DMS53 (cell line): ENCODE measurements at regions not wholly inside any gene's neighbourhood (a gene's known extent, or its start where the extent isn't known, plus 50 kb on each side); places are given as distances from the start of the nearest gene placed in this dataset.

Experiments
- DNase-seq: peaks from one replicate; lab custom pipeline; 2025; lab: John Stamatoyannopoulos, UW

DNA sequence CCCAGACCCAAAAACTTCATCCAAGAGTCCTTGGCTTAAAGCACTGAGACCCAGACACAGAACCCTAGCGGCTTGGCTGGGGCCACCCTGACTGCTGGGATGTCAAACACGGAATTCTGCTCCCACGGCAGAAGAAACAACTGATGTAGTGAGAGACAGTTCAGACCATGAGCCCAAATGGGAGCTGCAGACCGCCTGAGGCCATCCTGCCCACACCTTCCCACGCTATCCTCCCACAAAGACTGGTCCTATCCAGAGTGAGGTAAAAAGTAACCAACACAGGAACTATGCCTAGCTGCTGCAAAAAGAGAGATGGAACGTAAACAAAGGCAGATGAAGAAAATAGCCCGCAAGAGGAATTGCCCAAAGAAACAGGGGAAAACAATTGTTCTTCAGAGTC lies 203.3 kb downstream of the PTPRU start:
- no peak for DNase-seq

DNA sequence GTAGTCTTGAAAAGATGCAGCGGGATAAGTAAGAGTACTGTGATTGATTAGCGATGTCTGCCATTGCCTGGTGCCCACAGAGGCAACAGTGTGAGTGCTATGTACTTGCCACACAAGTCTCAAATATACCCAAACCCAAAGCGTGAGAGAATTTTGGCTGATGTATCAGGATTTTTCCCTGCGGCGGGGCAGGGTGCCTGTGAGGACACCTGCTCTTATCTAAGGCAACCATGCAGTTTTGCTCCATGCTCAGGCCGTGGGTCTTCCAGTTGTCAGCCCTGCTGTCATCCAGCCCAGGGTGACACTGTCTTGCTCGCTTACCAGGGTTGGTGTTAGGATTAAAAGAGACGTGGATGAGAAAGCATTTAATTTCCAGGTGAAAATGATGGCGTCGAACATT lies 202.7 kb downstream of the PTPRU start:
- DNase-seq: no peak

DNA sequence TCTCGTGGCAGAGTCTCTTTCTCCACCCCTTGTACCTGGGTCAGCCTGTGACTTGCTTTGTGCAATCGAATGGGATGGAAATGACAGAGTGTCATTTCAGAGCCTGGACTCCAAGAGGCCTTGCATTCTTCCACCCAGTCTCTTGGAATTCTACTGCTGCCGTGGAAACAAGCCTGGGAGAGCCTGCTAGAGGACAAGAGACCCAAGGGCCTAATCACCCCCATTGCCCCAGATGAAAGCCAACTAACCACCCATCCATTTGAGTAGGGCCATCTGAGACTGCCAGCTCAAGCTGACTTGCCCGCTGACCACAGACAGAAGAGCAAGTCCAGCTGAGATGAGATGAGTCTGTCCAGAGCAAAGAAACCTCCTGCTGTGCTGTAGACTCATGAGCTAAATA lies 201.6 kb downstream of the PTPRU start:
- DNase-seq: no peak

DNA sequence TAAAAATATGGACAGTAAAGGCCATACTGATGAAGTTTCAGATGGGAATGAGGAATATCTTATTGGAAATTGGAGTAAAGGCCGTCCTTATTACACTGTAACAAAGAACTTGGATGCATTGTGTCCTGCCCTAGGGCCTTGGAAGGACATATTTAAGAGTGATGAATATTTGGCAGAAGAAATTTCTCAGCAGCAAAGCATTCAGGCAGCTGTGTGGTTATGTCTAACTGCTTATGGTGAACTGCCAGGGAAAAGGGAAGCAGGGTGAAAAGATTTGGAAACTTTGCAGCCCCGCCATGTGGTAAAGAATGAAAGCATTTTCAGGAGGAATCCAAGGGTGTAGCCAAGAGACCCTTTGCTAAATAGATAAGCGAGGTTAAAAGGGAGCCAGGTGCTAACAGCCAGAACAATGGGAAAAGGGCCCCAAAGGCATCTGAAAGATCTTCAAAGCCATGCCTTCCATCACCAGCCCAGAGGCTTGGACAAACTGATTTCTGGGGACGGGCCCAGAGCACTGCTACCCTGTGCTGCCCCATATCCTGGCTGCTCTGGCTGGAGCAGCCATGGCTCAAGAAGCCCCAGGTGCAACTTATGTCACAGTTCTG lies 200.0 kb downstream of the PTPRU start:
- DNase-seq: no peak

DNA sequence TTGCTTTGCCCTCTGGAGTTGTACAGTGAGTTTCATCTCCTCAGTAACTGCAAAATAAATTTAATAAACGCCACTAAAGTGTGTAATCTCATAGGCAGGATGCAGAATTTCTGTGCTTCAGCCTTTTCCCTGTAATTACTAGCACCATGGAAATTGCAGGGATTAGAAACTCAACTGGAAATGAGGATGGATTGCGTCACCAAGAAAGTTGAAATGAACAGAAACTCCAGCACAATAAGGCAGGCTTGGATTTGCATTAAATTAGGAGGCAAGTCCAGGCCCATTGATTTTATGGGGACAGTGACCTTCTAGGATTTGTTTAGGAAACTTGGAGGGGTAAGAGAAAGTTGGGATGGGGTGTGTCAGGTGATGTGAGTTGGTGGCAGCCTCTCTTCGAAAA lies 197.5 kb downstream of the PTPRU start:
- DNase-seq: no peak

DNA sequence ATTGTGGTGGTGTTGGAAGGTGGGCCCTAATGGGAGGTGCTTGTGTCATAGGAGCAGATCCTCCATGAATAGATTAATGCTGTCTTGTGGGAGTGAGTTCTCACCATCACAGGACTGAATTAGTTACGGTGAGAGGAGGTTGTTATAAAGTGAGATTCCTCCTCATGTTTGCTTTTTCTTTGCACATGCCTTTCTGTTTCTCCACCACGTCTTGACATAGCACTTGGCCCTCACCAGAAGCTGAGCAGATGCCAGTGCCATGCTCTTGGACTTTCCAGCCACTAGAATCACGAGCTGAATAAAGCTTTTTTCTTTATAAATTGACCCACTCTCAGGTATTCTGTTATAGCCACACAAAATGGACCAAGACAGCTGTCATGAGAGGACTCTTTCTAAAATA lies 194.8 kb downstream of the PTPRU start:
- DNase-seq: no peak

DNA sequence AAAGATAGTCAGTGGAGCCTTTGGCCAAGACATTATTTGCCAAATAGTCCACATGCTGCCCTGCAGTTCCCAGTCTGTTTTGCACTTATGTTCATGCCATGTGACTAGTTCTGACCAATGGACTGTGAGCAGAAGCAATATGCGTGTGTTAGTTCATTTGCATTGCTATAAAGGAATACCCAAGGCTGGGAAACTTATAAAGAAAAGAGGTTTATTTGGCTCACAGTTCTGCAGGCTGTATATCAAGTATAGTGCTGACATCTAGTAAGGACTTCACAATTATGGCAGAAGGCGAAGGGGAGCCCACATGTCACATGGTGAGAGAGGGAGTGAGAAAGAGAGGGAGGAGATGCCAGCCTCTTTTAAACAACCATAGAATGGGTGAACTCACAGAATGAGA lies 193.3 kb downstream of the PTPRU start:
- no peak for DNase-seq

DNA sequence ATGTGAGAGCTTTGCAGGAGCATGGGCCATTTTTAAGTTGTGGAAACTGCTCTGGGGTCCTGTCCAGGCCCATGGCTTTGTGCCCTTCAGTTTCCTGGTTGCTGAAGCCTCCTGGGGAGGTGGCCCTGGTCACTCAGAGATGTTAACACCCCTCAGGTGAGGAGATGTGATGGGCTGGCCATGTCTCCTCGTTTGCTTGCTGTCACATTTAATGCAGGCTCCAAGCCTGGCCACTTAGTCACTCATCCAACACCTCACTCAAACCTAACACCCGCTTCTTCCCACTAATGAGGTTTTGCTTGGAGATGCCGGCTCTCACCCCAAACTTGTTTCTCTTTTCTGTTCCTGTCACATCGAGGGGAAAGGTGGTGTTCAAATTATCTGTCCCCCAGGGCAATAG lies 192.7 kb downstream of the PTPRU start:
- DNase-seq: no peak

DNA sequence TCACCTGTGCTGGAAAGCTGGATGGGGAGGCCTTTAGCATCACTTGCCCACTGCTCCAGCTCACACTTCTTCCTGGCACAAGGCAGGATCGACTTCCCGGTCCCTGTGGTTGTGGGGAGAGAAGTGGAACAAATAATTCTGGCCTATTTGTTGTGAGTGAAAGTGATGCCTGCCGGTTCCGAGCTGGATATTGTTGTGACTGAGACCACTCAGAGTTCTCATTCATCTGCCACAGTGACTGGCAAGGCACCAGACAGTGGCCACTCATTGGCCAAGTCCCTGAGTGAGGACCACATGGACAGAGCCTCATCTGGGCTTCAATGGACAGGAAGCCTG lies 191.9 kb downstream of the PTPRU start:
- DNase-seq: no peak

DNA sequence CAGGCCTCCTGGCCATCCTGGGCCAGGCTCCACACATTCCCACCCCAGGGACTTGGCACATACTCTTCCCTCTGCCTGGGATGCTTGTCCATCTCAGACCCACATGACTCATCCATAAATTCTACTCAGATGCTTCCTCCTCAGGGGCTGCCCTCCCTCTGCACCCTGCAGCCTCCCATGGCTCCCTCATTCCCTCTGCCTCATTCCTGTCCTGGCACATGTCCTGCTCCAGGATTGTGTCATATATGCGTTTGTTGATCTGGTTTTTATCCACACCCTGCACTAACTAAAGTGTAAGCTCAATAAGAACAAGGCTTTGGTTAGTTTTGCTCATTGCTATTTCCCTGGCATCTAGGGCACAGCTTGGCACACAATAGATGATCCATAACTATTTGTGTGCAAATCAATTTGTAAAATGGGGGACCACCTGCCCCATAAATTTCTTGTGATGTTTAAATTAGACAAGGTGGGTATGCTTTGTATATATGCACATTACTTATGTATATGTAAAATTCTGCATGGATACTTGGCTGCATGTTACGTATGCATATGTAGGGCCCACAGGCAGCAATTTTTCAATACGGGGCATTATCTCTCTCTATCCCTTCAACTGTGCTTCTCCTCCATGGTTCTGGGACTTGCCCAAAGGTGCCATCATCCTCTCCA lies 191.4 kb downstream of the PTPRU start:
- no peak for DNase-seq

DNA sequence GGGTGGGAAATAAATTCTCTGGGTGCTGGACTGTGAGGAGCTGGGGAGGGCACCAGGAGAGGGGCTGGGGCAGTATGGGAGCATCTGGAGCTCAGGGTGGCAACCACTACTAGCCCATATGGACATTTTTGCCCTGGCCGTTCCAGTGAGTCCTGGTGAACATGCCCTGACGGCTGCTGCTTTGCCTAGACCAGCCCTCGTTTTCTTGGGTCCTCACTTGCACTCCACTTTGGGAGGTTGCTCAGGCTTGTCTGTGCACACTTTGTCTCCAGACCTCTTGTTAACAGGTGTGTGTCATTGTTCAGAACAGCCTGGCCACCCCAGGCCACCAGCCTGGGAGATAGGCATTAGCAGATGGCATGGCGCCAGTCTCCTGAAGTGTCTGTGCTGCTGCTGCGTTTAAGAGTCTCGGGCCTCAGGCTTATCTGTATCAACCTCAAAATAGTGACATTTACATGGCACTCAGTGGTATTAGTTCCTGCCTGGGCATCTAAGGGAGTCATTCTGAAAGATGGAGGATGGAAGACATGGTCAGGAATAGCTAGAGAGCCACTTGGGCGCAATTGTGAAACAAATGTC lies 190.5 kb downstream of the PTPRU start:
- DNase-seq: peak; percentile 36

DNA sequence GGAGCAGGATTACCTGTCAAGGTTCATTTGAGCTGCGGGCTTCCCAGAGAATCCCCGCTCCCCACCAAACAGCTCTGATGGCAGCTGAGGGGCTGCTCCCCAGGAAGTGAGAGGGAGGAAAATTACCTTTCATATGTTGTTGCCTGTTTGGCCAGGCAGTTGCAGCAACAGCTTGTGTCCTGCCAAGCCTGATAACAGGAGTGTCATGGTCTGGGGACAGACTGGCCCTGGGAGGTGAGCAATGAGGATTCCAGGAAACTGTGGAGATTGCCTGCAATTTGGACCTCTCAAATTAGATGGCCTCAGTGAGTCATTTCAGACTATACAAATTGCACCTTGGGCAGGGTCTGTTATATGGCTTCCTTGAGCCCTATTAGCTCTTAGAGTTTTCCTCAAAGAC lies 189.3 kb downstream of the PTPRU start:
- DNase-seq: peak; percentile 19

DNA sequence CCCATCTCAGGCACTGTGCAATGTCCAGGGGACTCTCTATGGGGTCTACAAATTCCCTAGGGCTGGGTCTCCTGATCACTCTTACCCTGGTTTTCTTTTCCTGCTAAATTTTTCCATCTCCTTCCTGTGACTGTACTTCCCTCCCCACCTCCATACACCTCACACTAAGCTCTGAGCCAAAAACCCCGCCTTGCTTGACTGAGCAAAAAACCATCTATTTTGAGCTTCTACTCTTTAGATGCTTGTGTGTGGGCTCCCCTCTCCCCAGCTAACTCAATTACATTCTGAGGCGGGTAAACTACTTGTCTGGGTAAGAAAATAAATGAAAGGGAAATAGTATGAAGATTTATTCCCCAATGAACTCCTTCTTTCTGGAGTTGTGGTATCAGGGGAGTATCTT lies 187.9 kb downstream of the PTPRU start:
- DNase-seq: no peak

DNA sequence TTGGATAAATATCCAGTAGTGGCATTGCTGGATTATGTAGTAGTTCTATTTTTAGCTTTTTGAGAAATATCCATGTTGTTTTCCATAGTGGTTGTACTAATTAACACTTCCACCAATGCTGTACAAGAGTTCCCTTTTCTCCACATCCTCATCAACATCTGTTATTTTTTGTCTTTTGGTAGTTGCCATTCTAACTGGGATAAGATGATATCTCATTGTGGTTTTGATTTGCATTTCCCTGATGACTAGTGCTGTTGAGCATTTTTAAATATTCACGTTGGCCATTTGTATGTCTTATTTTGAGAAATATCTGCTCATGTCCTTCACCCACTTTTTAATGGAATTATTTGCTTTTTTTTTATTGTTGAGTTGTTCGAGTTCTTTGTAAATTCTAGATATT lies 183.9 kb downstream of the PTPRU start:
- no peak for DNase-seq

DNA sequence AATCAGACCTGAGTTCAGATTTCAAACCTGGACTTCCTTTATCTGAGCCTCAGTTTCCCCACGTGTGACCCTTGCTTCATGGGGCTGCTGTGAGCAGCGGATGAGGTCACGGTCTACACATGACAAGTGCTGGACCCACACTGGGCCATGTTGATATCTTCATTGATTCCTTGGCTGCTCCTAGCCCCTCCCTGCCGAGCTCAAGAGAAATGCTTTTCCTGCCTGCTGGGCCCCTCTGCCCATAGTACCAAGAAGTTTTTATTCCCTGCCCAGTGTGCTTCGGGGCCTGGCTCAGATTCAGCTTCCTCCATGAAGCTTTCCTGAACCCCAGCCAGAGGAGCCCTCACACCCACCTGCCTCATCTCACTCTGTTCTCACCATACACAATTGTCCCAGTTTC lies 181.6 kb downstream of the PTPRU start:
- DNase-seq: no peak

DNA sequence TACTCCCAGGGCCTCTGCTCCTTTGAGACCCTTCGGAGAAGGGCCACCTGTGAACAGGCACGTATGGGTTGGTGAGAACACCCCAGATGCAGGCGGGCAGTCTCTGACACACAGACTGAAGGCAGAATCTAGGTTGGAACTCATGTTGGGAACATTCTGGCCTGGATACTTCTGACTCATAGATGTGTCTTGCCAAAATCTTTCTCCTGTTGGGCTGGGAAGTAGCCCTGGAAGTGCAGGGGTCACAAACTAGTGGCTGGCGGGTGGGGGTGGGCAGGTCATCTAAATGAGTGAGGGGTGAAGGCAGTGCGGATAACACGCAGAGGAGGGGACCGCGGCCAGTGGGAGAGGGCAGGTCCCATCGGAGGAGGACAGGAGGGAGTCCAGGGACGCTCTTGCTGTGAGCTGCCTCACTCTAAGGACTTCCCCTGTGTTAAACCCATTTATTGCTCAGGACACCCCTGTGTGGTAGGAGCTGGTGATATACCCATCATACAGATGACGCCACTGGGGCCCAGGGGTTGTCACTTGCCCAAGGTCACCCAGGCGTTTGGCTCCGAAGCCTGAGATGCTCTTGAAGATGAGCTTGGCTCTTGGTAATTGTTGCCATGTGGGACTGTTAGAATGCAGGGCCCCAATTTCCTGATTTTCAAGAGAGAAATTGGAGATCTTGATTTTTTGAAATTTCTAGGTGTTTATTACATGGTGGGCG lies 181.0 kb downstream of the PTPRU start:
- no peak for DNase-seq

DNA sequence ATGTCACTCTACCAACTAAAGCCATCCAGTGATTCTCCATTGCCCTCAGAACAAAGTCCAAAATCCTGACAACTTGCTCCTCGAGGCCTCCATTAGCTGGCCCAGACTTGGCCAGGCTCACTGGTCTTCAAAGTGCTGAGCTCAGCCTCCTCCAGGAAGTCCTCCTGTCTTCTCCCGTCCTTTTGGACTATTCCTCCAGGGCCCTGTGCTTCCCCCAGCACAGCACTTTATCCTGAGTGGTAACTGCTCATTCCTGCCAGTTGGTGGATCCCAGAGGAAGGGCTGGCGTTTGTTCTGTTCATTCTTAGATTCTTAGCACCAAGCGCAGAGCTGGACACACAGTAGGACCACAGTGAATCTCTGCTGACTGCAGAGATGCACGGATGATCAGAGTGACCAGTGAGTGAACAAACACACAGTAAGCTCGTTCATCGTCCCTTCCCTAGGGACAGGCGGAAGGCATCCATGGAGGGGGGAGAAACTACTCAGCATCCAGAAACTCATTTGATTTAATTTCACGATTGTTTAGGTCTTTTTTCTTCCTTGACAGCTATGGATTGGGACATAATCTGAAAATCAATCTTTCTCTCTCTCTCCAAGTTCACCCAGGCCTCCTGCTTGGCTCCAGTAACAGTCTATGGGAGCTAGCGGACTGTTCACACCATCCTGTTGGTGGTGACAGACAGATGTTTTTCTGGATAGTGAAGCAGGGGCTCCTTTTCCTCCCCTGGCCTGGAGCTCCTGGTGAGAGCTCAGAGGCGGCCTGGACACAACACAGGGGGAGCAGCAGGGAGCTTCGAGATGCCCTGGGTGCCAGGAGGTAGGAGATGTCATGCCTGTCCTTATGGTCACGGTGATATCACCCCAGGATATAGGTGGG lies 180.2 kb downstream of the PTPRU start:
- no peak for DNase-seq

DNA sequence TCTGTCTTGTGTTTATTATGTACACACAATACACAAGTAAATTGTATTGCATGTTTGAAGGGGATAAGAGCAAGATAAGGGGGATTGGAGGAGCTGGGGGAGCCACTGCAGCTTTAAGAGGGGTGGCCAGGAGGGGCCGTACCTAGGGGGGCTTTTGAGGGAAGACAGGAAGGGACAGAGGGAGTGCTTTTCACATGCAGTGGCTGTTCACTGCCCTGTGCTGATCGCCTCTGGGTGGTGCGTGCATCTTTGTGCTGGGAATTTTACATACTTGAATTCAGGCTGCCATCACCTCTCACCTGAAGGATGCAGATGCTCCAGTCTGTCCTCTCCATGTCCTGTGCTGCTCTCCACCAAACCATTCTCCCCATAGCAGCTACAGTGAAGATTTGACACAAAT lies 179.5 kb downstream of the PTPRU start:
- DNase-seq: no peak

DNA sequence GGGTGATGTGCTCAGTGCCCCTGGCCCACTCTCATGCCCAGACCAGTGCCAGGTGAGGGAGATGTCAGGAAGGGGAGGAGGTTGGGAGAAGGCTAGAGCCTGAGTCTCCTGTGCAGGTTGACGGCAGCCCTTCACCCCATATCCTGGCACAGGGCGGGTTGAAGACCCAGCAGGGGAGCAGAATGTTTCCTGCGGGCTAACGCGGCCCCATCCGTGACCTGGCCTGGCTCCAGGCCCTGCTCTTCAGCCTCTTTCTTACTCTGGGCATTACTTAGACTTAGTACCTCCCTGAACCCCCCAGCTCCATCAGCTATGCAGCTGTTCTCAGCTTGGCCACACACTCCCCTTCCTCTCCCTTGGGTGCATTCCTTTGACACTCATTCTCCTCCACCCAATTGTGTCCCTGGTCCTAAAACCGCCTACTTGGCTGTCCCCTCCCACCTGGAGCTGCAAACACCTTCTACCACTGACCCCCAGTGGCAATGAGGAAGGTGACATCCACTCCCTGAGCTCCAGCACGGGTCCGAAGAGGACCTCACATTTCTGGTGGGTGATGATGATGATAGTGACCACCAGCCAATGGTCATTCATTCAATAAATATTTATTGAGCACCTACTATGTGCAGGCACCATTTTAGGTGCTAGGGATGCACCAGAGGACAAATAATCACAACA lies 179.0 kb downstream of the PTPRU start:
- DNase-seq: peak; percentile 44

DNA sequence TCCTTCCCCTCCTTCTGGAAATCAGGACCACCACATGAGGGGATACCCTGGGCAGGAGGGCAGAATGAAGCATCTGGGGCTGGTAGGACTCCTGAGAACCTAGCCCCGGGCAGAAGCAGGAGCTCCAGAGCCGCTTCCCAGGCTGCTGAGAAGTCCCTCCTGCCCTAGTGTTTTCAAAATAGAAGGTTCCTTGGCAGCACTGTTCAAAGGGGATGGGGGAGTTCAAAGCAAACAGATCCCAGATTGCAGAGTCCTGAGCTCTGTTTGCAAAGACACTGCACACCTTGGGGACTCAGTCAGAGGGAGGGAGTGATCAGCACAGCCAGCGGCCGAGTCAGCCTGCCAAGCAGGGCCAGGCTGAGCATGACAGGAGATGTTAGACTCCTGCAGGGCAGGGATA lies 177.8 kb downstream of the PTPRU start:
- DNase-seq: peak; percentile 33

DNA sequence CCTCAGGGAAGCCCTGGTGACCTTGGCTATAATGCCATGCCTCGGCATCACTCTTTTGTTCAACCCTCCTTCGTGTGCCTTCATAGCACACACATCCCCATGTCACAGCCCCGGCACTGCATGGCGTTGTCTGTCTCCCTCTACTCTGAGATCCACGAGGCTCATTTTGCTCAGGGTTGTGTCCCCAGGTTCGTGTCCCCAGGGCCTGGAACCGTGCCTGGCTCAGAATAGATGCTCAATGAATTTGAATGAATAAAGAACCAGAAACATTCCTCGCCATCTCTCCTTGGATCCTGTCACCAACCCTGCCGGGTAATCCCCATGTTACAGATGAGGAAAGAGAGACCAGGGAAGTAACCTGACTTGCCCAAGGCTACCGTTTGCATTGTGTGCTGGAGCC lies 177.3 kb downstream of the PTPRU start:
- no peak for DNase-seq

DNA sequence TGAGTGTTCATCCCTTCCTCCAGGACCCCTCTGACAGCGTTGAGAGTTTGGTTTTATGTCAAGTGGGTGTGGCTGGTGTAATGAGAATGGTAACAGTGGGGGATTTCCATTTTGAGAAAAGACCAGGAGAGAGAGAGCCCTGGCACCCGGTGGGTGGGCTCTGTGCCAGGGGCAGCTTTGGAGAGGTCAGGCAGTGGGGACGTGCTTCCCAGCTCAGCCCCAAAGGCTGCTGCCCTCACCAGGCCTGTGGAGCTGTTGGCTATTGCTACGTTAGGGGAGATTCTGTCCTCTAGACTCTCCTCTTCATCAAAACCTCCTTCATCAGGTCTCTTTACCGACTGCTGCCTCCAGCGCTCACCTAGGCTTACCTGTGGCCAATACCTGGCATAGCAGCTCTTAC lies 176.3 kb downstream of the PTPRU start:
- DNase-seq: no peak
